HAP-1 (cell line): ENCODE measurements at regions not wholly inside any gene's neighbourhood (a gene's known extent, or its start where the extent isn't known, plus 50 kb on each side); places are given as distances from the start of the nearest gene placed in this dataset.

Experiments
- DNase-seq, 2 experiments: peaks; one replicate each; pipeline ENCODE4 v3.0.0-alpha.2; 2016 to 2020; ENCODE audit warnings: low spot score in 2 of 2
- H3K27me3 ChIP-seq: fragments of 250-450 bp; sonication (Bioruptor Pico); 2 replicates; pipeline ENCODE4 v1.5.1; 2020; ENCODE audit warnings: low read depth, mild to moderate bottlenecking, moderate library complexity
- H3K36me3 ChIP-seq: fragments of 250-450 bp; sonication (Bioruptor Pico); replicated peaks from 2 replicates; pipeline ENCODE4 v1.5.1; 2020; ENCODE audit warnings: mild to moderate bottlenecking
- H3K4me1 ChIP-seq: fragments of 250-450 bp; sonication (Bioruptor Pico); 2 replicates; pipeline ENCODE4 v1.5.1; 2020; ENCODE audit warnings: mild to moderate bottlenecking
- H3K4me3 ChIP-seq: fragments of 250-450 bp; sonication (Bioruptor Pico); 2 replicates; pipeline ENCODE4 v1.5.1; 2020; ENCODE audit warnings: mild to moderate bottlenecking, moderate library complexity
- H3K9me3 ChIP-seq: fragments of 250-450 bp; sonication (Bioruptor Pico); 2 replicates; pipeline ENCODE4 v1.5.1; 2020; ENCODE audit warnings: mild to moderate bottlenecking, moderate library complexity
- in situ Hi-C: fragments of 300-500 bp; cut with MboI; formaldehyde crosslinking; loops from 3 replicates; pipeline ENCODE4 v1.14.3; 2020; ENCODE audit warnings: low sequenced_read_pairs, inconsistent platforms, mixed read lengths

- no peaks in the 10 kb centered on the region for H3K27me3 ChIP-seq
- peak; percentile 41 to 45 for DNase-seq
- no peaks in the 10 kb centered on the region for H3K36me3 ChIP-seq
- H3K4me3 ChIP-seq = peak overlapping the region; percentile 16
- H3K4me1 ChIP-seq = peaks cover 24% of the 10 kb centered on the region
- in situ Hi-C loops = no loop called here
- H3K9me3 ChIP-seq = no peaks in the 10 kb centered on the region
Observed at GRCh38 chr6:138570725-138571029, 71.4 kb upstream of the NHSL1 start.

- Histone ChIP-seq H3K9me3 (no peaks in the 10 kb centered on the region), H3K36me3 (no peaks in the 10 kb centered on the region), H3K4me3 (peak overlapping the region; percentile 16), H3K4me1 (peaks cover 25% of the 10 kb centered on the region), H3K27me3 (no peaks in the 10 kb centered on the region)
- no peak for DNase-seq
- in situ Hi-C loops = no loop called here
Observed at GRCh38 chr6:138571181-138571580, 71.9 kb upstream of the NHSL1 start.

- Histone ChIP-seq H3K4me3 (peak overlapping the region; percentile 16), H3K4me1 (peaks cover 30% of the 10 kb centered on the region), H3K36me3 (no peaks in the 10 kb centered on the region), H3K9me3 (no peaks in the 10 kb centered on the region), H3K27me3 (no peaks in the 10 kb centered on the region)
- DNase-seq = no peak
- in situ Hi-C loops = no loop called here
Observed at GRCh38 chr6:138571585-138572166, 72.4 kb upstream of the NHSL1 start.

- no peaks in the 10 kb centered on the region for H3K9me3 ChIP-seq
- H3K4me1 ChIP-seq = peaks cover 36% of the 10 kb centered on the region
- DNase-seq = peak; percentile 69 to 78
- peak overlapping the region; percentile 16 for H3K4me3 ChIP-seq
- no peaks in the 10 kb centered on the region for H3K36me3 ChIP-seq
- H3K27me3 ChIP-seq = no peaks in the 10 kb centered on the region
- in situ Hi-C loops = no loop called here
Observed at GRCh38 chr6:138572167-138572875, 73.0 kb upstream of the NHSL1 start.

- peaks cover 42% of the 10 kb centered on the region for H3K4me1 ChIP-seq
- DNase-seq = no peak
- no peak overlapping the region for H3K4me3 ChIP-seq
- no peaks in the 10 kb centered on the region for H3K27me3 ChIP-seq
- in situ Hi-C loops = no loop called here
- no peaks in the 10 kb centered on the region for H3K9me3 ChIP-seq
- H3K36me3 ChIP-seq = no peaks in the 10 kb centered on the region
Observed at GRCh38 chr6:138572885-138573284, 73.6 kb upstream of the NHSL1 start.

GRCh38 chr6:138575257-138575656 lies 76.0 kb upstream of the NHSL1 start:
- H3K4me1 ChIP-seq = peaks cover 39% of the 10 kb centered on the region
- no peak for DNase-seq
- H3K27me3 ChIP-seq = no peaks in the 10 kb centered on the region
- no peaks in the 10 kb centered on the region for H3K9me3 ChIP-seq
- no peaks in the 10 kb centered on the region for H3K36me3 ChIP-seq
- in situ Hi-C loops = no loop called here
- no peak overlapping the region for H3K4me3 ChIP-seq

- Histone ChIP-seq H3K4me3 (no peak overlapping the region), H3K27me3 (no peaks in the 10 kb centered on the region), H3K4me1 (peaks cover 28% of the 10 kb centered on the region), H3K9me3 (no peaks in the 10 kb centered on the region), H3K36me3 (no peaks in the 10 kb centered on the region)
- peak in 1 of 2 experiments; percentile 22 for DNase-seq
- in situ Hi-C loops = no loop called here
Observed at GRCh38 chr6:138576313-138576712, 77.0 kb upstream of the NHSL1 start.

- Histone ChIP-seq H3K27me3 (no peaks in the 10 kb centered on the region), H3K4me3 (no peak overlapping the region), H3K4me1 (peaks cover 26% of the 10 kb centered on the region), H3K36me3 (no peaks in the 10 kb centered on the region), H3K9me3 (no peaks in the 10 kb centered on the region)
- DNase-seq = peak in 1 of 2 experiments; percentile 66
- in situ Hi-C loops = no loop called here
Observed at GRCh38 chr6:138577151-138577915, 78.0 kb upstream of the NHSL1 start.

GRCh38 chr6:138580040-138580439 lies 80.7 kb upstream of the NHSL1 start:
- no peak for DNase-seq
- in situ Hi-C loops = no loop called here
- Histone ChIP-seq H3K36me3 (no peaks in the 10 kb centered on the region), H3K27me3 (no peaks in the 10 kb centered on the region), H3K4me1 (peaks cover 26% of the 10 kb centered on the region), H3K4me3 (no peak overlapping the region), H3K9me3 (no peaks in the 10 kb centered on the region)

- no peak for DNase-seq
- Histone ChIP-seq H3K27me3 (no peaks in the 10 kb centered on the region), H3K36me3 (no peaks in the 10 kb centered on the region), H3K4me1 (peaks cover 26% of the 10 kb centered on the region), H3K9me3 (no peaks in the 10 kb centered on the region), H3K4me3 (no peak overlapping the region)
- in situ Hi-C loops = no loop called here
Observed at GRCh38 chr6:138580801-138581200, 81.5 kb upstream of the NHSL1 start.

GRCh38 chr6:138582573-138582972 lies 83.3 kb upstream of the NHSL1 start:
- Histone ChIP-seq H3K4me3 (no peak overlapping the region), H3K36me3 (no peaks in the 10 kb centered on the region), H3K9me3 (no peaks in the 10 kb centered on the region), H3K4me1 (peaks cover 11% of the 10 kb centered on the region), H3K27me3 (no peaks in the 10 kb centered on the region)
- in situ Hi-C loops = no loop called here
- no peak for DNase-seq

GRCh38 chr6:138586638-138587037 lies 87.3 kb upstream of the NHSL1 start:
- H3K4me3 ChIP-seq = no peak overlapping the region
- no peaks in the 10 kb centered on the region for H3K27me3 ChIP-seq
- no peaks in the 10 kb centered on the region for H3K9me3 ChIP-seq
- in situ Hi-C loops = loop anchor here (5.0 kb wide), 1 partner anchor 154 kb away; no protein-coding TSS in a partner anchor
- no peaks in the 10 kb centered on the region for H3K36me3 ChIP-seq
- no peak for DNase-seq
- H3K4me1 ChIP-seq = no peaks in the 10 kb centered on the region; the same call in 1 of the 2 replicates

- peaks cover 21% of the 10 kb centered on the region for H3K4me1 ChIP-seq
- no peak overlapping the region for H3K4me3 ChIP-seq
- DNase-seq = peak; percentile 76 to 77
- in situ Hi-C loops = loop anchor here (5.0 kb wide), 1 partner anchor 157 kb away; no protein-coding TSS in a partner anchor
- no peaks in the 10 kb centered on the region for H3K9me3 ChIP-seq
- no peaks in the 10 kb centered on the region for H3K27me3 ChIP-seq
- no peaks in the 10 kb centered on the region for H3K36me3 ChIP-seq
Observed at GRCh38 chr6:138588805-138589434, 89.6 kb upstream of the NHSL1 start.
